ENCODE measurements at regions not wholly inside any gene's neighbourhood (a gene's known extent, or its start where the extent isn't known, plus 50 kb on each side); places are given as distances from the start of the nearest gene placed in this dataset.

GRCh38 chr13:67520886-67521285 lies 290.8 kb upstream of the PCDH9 start:
- TF ChIP-seq POLR2AphosphoS5 (IDR thresholded peaks at IDR 0.05; ENCODE audit: borderline replicate concordance, low read depth, low read length) (no peak), EZH2 (IDR thresholded peaks at IDR 0.05) (no peak)

Data from SK-N-MC (cell line).